ENCODE measurements at regions not wholly inside any gene's neighbourhood (a gene's known extent, or its start where the extent isn't known, plus 50 kb on each side); places are given as distances from the start of the nearest gene placed in this dataset.

DNA sequence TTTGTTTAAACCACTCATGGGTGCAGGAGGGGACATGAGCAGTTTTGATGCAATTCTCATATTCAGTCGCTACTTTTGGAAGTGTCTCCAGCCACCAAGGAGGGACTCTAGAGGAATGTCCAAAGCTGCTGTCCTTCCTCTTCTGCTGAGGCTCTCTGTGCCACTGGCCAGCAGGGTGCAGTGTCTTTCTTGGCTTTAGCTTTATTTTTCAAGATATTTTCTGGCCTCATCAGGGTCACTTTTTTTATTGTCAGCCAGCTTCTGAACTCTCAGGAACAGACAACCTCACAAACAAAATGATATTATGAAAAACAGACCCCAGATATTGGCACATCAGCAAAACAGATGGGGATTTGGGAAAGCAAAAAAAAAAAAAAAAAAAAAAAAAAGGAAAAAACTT is 289.3 kb upstream of the ZSWIM2 start:
- in situ Hi-C loops (cut with HindIII; ENCODE audit: low sequenced_read_pairs), result no loop called here
- TF ChIP-seq, protein P1, sequence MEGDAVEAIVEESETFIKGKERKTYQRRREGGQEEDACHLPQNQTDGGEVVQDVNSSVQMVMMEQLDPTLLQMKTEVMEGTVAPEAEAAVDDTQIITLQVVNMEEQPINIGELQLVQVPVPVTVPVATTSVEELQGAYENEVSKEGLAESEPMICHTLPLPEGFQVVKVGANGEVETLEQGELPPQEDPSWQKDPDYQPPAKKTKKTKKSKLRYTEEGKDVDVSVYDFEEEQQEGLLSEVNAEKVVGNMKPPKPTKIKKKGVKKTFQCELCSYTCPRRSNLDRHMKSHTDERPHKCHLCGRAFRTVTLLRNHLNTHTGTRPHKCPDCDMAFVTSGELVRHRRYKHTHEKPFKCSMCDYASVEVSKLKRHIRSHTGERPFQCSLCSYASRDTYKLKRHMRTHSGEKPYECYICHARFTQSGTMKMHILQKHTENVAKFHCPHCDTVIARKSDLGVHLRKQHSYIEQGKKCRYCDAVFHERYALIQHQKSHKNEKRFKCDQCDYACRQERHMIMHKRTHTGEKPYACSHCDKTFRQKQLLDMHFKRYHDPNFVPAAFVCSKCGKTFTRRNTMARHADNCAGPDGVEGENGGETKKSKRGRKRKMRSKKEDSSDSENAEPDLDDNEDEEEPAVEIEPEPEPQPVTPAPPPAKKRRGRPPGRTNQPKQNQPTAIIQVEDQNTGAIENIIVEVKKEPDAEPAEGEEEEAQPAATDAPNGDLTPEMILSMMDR (IDR thresholded peaks at IDR 0.05; ENCODE audit: low read depth, low read length), result peak; percentile 87
- DNase-seq (ENCODE audit: low read depth, low spot score), result peak; percentile 55
- H3K4me3 ChIP-seq (ENCODE audit: low read depth, low read length), result no peak overlapping the region

DNA sequence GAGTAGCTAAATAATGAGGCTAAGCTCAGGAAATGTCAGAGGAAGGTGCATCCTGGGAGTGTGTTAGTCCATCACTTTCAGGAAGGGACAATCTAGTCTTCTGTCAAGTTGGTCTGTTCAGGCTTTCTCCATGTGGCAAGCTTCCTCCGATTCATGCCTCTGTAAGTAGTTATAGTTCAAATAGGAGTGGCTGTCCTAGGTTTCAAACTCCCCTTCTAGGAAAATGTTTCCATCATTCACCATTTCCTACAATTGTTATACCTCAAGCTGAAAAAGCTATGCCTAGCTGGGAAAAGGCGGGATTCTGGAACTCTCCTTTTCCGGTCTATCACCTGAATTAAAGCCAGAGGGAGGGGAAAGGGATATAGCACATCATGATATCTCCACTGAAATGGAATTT is 287.7 kb upstream of the ZSWIM2 start:
- DNase-seq (ENCODE audit: low read depth, low spot score), result no peak
- in situ Hi-C loops (cut with HindIII; ENCODE audit: low sequenced_read_pairs), result no loop called here
- no peak overlapping the region for H3K4me3 ChIP-seq (ENCODE audit: low read depth, low read length)
- TF ChIP-seq, protein P1 (IDR thresholded peaks at IDR 0.05; ENCODE audit: low read depth, low read length), result no peak

DNA sequence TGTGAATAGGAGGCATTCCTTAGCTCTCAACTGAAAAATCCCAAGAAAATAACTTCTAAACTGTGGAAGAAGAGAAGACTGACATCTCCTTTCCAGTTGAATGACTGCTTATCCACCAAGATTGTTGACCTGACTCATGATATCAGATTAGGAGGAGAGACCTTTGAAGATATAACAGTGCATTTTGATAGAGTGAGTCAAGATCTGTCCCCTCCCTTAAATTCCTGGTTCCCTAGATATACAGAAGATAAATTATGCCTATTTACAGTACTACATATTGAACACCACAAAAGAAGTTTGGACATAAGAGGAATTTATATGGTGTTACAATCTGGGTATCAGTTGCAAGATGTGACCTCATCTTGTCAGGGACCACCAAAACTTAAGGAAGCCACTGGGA is 285.3 kb upstream of the ZSWIM2 start:
- TF ChIP-seq, protein P1 (IDR thresholded peaks at IDR 0.05; ENCODE audit: low read depth, low read length), result no peak
- in situ Hi-C loops (cut with HindIII; ENCODE audit: low sequenced_read_pairs), result no loop called here
- no peak overlapping the region for H3K4me3 ChIP-seq (ENCODE audit: low read depth, low read length)
- no peak for DNase-seq (ENCODE audit: low read depth, low spot score)

DNA sequence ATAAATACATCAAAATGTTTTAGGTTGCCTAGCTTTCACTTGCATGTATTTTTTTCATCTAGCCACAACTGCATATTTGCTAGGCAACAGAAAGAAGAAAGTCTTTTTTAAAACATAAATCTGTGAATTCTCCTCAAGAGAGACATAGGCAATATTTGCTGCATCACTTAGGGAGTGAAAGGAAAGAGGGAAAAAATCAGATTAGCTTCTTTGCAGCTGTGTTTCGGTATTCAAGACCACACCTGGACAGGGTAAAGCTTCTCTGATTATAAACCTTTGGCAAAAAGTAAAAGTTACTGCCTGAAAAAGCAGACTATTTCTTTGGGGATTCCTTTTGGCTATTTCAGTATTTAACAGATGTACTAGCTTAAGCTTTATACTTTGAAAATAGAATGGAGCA is 280.9 kb upstream of the ZSWIM2 start:
- H3K4me3 ChIP-seq (ENCODE audit: low read depth, low read length), result no peak overlapping the region
- in situ Hi-C loops (cut with HindIII; ENCODE audit: low sequenced_read_pairs), result no loop called here
- TF ChIP-seq, protein P1 (IDR thresholded peaks at IDR 0.05; ENCODE audit: low read depth, low read length), result no peak
- no peak for DNase-seq (ENCODE audit: low read depth, low spot score)

DNA sequence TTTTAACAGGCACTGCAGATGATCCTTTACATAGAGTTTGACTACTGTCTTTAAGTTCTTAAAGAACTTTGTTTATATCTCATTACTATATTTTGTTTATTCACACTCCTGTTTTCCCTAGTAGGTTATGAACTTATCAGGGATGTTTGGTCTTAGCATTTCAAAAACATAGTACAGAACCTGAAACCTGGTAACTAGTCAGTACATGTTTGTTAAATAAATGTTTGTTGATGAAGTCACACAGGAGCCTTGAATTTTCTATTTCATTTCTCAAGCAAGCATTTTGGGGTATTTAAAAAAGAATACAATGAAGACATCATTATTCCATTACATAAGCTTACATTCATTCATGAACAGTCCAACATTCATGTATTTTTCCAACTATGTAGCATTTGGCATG is 280.3 kb upstream of the ZSWIM2 start:
- DNase-seq (ENCODE audit: low read depth, low spot score), result no peak
- in situ Hi-C loops (cut with HindIII; ENCODE audit: low sequenced_read_pairs), result no loop called here
- TF ChIP-seq, protein P1 (IDR thresholded peaks at IDR 0.05; ENCODE audit: low read depth, low read length), result no peak
- no peak overlapping the region for H3K4me3 ChIP-seq (ENCODE audit: low read depth, low read length)

DNA sequence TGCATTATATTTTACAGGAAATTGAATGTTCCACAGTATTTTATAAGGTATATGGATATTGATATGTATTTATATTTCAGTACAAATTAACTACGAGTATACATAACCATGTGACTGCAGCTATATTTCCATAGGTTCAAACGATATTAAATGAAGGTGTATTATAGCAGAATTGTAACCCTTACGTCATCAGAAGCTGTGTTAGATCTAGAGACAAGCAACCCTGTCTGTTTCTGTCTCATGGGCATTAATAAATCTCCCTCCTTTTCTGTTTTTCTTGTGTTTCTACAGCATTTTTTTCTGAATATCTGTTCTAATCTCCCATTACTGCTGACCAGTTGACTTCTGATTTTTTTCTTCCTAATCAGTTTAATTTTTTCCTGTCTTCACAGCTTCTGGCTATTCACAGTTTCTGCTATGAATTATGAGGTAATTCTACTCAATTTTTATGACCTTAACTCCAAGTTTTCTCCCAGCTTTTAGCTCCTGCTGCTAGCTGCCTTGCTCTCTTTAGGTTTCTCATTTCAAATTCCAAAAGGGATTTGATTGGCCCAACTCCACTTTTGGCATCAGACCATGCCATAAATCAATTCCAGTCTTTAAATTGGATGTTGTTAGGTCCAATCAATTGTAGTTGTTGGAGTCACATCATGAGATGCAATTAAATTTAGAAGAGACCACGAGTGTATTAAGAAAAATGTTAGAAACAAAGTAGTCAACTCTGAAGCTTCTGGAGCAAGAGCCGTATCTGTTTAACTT is 277.5 kb upstream of the ZSWIM2 start:
- no peak overlapping the region for H3K4me3 ChIP-seq (ENCODE audit: low read depth, low read length)
- TF ChIP-seq, protein P1 (IDR thresholded peaks at IDR 0.05; ENCODE audit: low read depth, low read length), result no peak
- in situ Hi-C loops (cut with HindIII; ENCODE audit: low sequenced_read_pairs), result no loop called here
- no peak for DNase-seq (ENCODE audit: low read depth, low spot score)
